GM21528 (cell line): ENCODE measurements at regions not wholly inside any gene's neighbourhood (a gene's known extent, or its start where the extent isn't known, plus 50 kb on each side); places are given as distances from the start of the nearest gene placed in this dataset.

Experiments
- ATAC-seq: cut with Tn5 transposase; IDR thresholded peaks from one replicate; pipeline ENCODE4 v1.9.1; 2021; ENCODE audit warnings: mild to moderate bottlenecking, moderate library complexity; ENCODE audit not compliant: unreplicated experiment, low FRiP score

DNA sequence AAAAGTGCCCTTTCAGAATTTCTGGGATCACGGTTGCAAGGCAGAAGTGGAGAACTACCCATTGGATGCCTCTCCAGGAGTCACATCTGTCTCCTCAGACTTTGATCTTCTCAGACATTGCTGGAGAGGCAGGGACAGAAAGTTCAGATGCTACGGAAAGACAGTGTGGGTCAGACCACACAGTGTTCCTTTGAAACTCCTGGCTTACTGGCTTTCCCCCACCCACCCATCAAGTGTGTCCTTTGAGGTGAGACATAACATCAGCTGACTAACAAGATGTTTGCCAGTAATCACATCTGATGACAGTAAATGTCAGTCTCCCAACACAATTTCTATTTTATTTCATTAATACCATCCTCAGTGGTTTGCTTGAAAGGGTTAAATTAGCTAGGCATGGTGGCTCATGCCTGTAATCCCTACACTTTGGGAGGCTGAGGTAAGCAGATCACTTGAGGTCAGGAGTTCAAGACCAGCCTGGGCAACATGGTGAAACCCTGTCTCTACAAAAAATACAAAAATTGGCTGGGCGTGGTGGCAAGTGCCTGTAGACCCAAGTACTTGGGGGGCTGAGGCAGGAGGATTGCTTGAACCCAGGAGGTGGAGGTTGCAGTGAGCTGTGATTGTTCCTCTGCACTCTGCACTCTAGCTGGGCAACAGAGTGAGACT lies 67.2 kb upstream of the SNX9 start:
- no peak for ATAC-seq

DNA sequence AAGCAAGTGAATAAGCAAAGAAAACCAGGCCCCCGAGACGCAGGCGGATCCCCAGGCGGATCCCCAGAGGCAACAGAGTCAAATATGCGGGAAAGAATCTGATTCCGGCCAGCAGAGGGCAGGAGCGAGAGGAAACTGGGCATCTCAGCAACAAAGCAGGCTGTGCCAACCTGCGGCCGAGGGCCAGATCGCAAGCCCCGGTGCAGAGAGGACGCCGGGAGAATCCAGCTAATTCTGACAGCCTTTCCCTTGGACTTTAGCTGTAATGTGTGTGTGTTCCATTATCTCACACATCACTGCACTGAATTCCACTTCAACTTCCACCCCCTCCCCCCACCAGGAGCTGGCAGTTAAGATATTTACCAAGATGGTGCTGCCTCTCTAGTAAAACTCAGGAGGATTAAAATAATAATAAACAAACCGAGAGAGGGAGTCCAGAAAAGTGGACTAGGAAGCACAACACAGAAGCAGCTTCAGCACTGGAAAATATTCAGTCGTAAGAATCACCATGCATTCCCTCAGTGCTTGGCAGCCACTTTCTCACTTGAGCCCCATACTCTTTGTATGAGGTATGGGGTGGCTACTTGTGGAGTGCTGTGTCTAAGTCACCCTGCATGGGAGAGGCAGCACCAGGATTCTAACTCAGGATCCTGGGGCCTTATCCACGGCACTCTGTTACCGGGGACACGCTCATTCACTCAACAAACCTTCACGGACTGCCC lies 66.2 kb upstream of the SNX9 start:
- ATAC-seq = peak; percentile 47

DNA sequence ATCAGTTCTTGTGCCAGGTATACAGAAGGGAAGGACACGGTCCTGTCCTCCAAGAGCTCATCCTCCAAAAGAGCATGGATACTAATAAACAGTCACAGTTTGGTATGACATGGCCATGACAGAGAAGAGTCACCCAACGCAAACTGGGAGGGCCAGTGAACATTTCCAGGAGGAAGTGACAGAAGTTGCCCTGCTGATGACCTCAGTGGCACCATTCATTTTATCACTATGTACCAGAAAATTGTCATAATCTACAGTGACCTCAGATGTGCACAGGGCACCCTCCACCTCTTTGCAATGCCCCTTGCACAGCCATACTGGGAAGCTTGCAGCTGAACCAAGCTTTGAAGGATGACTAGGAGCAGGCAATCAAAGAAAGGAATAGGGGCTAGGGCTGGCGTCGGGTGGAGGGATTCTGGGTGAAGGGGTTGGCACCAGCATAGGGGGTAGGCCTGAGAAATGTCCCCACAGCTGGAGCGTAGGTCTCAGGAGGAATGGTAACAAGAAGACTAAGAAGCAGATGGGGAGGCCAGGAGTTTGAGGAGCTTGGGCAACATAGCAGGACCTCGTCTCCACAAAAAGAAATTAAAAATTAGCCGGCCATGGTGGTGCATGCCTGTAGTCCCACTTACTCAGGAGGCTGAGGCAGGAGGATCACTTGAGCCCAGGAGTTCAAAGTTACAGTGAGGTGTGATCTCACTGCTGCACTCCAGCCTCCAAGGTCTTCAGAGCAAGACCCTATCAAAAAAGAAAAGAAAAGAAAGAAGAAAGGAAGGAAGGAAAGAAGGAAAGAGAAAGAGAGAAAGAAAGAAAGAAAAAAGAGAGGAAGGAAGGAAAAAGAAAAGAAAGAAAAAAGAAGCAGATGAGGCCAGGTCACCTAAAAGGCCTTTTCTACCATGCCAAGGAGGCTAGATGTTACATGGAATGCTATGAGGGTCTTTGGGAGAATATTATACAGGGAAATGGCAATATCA lies 65.3 kb upstream of the SNX9 start:
- no peak for ATAC-seq

DNA sequence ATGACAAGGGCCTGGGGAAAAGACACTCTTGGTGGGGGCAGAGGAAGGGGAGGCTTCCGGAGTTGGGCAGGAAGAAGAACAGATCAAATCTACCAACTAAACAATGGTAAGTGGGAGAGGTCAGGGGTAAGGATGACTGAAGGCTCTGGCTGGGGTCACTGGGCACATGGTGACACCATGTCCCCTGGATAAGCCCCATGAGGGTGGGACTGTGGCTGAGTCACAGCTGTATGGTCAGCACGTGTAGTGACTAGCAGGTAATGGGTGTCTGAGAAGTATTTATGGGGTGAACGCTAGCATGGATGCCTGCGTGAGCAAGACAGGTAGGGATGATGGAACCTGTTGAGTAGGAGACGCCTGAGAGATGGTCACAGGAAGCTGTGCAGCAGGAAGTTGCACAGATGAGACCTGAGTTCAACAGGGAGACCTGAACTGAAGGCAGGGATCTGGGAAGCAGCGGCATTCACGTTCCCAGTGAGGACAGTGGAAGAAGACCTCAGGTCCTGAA lies 64.5 kb upstream of the SNX9 start:
- no peak for ATAC-seq

DNA sequence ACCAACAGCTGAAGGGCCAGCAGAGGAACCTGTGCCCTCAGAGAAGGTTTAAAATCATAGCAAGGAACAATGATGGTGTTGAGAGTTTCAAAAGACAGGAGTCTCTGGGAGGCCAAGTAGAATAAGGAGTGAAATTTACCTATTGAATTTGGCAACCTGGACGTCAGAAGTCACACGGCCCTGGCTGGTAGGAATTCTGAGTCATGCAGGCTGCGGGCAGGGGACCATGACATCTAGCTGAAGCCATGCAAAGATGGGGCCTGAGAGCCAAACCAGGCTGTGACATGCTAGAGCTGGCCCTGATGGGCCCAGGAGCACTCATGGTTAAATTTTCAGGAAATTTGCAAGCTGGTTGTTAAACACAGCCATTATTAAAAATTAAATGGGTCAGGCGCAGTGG lies 64.0 kb upstream of the SNX9 start:
- ATAC-seq = no peak

DNA sequence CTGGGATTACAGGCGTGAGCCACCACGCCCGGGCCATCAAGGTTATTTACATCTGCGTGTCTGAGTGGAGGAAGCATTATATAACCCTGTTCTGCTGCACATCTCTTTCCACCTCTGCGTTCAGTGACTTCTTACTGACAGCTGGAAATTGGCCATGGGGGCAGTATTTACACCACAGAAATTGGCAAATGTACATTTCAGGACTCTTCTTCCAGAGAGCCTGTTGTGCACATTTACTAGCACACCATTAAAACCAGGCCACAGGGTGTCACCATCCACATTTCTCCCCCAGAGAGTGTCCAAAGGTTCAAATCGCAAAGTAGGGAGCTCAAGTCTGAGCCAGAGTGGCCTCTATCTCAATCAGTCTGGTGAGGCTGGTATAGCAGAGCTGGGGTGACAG lies 62.9 kb upstream of the SNX9 start:
- no peak for ATAC-seq

DNA sequence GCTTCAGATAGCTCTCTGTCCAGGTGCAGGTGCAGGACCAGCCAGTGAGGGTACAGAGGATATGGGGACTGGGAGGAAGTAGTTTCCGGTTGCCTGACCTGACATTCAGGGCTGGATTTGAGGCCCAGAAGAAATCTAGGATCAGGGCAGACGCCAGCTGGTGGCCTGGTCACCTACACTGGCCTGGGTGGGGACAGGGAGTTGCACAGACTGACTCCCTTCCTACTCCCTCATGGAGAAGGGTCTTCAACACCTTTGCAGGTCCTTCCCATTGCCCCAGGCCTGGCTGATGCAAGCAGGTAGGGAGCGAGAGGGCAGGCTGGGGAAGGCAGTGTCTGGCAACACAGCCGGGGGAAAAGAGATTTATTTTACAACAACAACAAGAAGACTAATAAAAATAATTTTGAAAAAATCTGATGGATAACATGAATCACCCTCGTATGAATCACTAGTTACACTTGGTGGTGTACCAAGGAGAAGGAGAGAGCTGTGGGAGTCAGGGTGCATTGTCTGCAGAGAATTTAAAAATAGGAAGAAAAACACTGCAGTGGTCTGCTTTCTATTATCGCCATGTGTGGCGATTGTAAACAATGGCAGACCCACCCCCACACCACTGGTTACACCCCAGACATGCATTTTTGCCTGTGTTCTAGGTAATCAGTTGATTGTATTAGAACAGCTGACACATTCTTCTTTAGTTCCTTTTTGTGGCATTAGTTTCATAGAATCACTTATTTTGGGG lies 62.3 kb upstream of the SNX9 start:
- peak; percentile 3 for ATAC-seq

DNA sequence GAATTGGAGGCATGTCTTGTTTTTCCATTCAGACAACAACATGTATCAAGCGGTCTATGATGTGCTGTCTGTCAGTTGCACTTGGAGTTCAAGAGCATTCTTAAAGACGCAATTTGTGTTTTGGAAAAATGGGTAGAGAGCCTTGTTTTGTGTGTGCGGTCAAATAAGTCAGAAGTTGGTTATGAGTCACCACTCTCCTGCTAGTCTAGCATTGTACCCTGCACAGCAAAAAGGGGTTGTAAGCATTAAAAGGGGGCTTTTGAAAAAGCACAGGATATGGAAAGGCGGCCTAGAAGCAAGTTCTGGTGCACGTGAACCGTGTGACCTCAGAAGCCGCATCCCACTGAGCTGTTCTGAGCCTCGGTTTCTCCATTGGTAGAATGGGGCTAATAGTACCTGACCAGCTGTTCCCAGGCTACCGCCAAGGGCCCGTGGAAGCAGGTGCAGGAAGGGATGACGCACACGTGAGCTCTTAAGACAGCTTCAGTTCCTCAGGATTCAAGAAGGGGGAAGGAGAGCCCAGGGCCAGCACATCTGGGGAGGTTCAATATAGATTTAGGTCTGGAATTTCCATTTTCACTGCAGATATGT lies 61.6 kb upstream of the SNX9 start:
- ATAC-seq = peak; percentile 46

DNA sequence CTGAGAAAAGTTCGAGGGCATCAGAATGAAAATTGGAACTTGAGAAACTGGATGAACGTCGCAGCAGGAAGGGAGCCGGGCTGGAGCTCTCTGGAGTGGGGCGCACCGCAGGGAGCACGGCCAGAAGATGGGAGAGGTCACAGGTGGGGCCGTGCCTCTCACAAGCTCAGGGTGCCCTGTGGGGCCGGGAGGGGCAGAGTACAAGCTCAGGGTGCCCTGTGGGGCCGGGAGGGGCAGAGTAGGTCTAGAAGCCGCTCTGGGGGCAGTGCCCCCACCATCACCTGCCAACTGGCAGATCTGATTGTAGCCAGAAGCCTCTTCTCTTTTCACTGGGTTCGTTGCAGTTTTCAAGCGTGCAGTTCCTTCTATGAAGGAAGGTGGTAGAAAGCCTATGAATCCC lies 61.1 kb upstream of the SNX9 start:
- ATAC-seq = no peak

DNA sequence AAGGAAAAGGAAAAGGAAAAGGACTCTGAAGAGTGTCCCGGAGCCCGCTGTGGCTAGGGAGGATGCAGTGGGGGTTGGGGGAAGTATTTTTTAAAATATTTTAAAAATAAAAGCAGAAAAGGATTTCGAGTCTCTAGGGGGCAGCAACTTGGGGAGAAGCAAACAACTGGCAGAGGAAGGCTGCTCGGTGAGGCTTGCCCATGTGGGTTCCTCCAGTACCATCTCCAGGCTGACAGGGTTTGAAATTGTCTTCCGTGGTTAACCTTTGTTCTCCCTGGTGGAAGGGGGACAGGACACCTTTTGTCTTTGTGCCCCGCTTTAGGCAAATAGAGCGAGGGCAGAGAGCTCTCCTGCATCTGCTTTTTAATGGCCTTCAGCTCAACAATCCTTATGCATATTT lies 60.4 kb upstream of the SNX9 start:
- no peak for ATAC-seq

DNA sequence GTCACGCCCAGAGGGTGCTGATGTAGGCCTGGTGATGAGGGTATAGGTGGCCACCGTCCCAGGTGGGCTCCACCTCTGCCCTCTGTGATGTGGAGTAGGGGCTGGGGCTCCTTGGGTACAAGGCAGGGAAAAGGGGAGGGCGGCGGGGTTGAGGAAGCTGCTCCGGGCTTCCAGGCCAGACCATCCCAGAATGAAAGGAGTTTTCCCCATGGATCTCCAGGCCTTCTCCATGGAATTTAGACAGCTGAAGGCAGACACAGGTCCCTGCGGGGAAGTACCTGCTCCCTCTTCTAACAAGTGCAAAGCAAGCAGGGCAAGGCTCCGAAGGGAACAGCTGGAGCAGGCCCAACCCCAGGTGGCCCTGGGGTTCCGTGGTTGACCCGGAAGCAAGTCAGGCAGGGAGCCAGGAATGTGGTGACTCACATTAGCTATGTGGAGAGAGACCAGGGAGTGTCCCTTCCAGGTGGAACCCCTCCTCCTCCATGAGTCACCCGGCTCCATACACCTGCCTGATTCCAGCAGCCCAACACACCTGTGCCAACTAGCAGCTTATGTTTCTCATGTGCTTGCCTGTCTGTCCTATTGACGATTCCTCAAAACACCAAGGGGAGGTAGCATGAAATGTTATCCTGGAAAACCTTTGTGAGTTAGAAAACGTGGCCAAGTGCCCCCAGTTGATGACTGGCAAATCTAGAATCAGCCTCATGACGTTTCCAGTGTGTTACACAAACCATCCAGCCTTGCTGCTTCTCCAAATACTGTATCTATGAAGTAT lies 59.7 kb upstream of the SNX9 start:
- no peak for ATAC-seq

DNA sequence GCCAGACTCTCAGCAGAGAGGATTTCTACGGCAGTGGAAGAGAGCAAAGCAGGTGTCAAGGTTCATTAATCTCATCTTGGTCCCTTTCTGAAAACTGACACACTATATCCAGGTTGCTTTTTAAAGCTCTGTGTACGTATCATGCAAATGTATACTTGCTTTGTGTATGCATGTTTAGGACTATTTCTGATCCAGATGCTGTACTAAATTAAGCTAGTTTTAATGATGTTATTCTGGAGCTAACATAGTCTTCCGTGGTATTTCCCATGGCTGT lies 59.2 kb upstream of the SNX9 start:
- ATAC-seq = peak; percentile 26

DNA sequence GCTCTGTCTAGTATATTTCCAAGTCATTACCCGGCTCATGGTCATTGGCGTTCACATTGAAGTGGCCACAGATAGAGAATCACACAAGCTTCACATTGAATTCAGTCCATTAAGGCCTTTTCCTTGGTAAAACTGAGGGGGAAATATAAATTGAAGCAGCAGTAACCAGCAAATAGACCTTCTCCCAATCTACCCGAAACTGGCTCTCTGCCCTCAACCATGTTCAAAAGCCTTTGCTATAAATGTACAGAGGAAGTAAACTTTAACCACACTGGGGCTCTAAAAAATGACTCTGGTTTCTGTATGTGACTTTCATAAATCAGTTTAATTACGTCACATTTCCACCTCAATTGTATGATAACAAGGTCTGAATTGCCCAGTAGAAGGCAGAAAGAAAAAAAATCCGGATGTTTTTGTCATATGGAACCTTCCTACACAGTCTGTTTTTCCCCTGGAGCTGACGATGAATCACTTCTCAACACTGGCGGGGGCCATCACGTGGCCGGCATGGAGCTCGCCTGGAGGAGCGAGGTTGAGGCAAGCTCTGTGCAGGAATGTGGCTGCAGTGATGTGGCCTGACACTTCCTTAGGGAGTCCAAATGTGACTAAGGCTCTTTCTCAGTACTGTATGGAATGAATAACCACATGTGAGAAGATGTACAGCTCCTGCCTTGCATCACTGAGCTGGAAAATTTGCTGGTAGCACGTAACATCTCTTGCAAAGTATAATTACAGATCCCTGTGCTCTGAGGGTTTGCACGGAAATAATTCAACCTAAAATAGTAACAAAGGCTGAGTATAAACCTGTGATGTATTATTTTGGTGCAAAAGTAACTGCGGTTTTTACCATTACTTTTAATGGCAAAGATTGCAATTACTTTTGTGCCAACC lies 58.6 kb upstream of the SNX9 start:
- peak; percentile 62 for ATAC-seq

DNA sequence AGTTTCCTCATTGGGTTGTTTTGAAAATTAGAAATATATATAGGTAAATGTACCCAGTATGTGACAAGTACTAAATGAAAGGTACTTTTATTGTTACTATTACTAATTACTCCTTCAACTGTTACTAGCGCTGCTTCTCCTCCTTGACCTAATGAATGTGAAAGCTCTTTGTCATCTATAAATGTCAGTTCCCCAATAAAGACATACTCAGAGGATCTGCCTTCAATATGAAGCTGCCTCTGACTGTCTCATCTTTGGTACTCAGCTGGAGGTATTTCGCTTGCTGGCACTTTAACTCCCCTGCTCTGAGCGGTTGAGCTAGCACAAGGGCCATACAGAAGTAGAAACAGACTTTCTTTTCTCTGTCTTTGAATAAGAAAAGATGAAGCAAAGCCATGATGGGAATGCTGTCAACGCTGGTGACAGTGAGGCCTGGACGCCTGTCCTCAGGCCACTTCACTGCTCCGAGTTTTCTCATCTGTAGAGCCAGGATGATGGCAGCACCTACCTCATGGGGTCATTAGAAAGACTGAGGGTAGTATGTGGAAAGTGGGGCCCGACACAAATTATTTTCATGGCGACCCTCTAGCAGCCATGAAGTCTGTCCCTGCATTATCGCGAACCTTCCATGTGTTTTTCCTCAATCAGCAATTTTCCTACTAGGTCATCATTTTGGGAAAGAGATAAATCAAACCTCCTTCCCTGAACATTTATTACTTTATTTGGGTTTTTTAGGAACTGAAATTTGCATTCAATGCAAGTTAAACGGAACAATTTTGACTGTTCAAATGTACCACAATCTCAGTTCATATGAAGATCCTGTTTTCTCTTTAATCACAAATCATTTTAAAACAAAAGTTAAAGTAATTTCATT lies 55.9 kb upstream of the SNX9 start:
- ATAC-seq = no peak

DNA sequence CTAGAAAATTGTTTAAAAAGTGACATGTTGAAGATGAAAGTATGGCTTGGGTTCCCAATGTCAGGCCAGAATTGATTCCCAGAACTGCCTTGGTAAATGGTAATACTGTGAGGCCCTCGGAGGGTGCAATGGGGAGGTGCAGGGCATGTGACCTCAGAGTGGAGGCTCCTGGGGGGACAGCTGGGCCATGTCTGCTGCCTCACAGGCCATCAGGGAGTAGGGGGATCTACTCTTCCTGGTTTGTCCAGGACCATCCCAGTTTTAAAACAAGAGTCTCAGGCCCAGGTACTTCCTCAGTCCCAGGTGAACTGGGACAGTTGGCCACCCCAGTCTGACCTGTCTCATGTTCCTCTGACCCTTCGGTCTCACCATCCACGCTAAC lies 55.3 kb upstream of the SNX9 start:
- ATAC-seq = no peak

DNA sequence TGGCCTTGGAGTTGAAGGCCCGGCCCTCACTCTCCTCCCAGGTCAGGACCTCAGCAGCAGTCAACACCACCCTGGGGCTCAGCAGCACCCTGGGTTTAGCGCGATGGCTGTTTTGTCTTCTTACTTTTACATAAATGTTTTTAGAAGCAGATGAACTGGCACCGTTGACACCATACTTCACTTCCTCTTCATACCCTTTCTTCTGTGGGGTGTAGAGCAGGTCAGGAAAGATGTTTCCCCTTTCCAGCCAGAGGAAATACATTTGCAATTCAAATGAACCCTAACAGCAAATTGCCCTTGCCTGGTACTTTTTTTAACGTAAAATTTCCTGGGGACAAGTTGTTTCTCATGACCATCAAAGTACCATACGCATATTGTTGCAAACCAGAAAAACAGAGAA lies 54.7 kb upstream of the SNX9 start:
- peak; percentile 30 for ATAC-seq

DNA sequence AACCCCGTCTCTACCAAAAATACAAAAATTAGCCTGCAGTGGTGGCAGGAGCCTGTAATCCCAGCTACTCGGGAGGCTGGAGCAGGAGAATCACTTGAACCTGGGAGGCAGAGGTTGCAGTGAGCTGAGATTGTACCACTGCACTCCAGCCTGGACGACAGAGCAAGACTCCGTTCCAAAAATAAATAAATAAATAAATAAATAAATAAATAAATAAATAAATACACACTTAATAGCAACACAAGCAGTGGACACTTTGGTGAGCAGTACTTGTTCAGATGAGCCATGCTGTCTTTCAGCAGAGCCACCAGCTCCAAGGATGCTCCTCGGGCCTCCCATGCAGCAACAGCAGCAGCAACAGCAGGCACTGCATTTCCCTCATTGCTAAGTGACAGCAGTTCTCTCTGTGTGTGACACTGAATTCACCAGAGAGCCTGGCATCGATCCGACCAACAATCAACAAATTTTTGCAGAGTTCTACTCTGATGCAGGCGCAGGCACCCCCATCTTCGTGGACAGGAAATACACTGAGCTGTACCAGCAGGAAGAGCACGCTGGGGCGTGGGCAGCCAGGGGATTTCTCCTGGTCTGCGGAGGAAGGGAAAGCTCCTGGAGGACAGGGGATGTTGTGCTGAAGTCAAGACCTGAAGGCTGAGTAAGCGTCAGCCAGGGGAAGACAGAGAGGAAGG lies 54.0 kb upstream of the SNX9 start:
- ATAC-seq = no peak
